ENCODE measurements at regions not wholly inside any gene's neighbourhood (a gene's known extent, or its start where the extent isn't known, plus 50 kb on each side); places are given as distances from the start of the nearest gene placed in this dataset.

GRCh38 chr15:81987628-81988027, 58.2 kb downstream of the MEX3B start:
- Mint-ChIP-seq H3K4me1 (no peaks in the 10 kb centered on the region), H3K9me3 (peaks cover 9 to 21% (median 13%) of the 10 kb centered on the region in 7 donors)
- no peak for ATAC-seq (ENCODE audit: low read depth in 2 of 2)

GRCh38 chr15:81983497-81983896, 62.3 kb downstream of the MEX3B start:
- H3K9me3 Mint-ChIP-seq = peaks cover 0 to 5% (median under 1%) of the 10 kb centered on the region in 7 donors
- ATAC-seq (ENCODE audit: low read depth in 2 of 2) = no peak
- peaks cover 0 to 10% of the 10 kb centered on the region in 2 donors for H3K36me3 Mint-ChIP-seq
- H3K4me1 Mint-ChIP-seq = no peaks in the 10 kb centered on the region
- no peak for DNase-seq
- no peak overlapping the region for H3K4me3 Mint-ChIP-seq
- H3K27ac Mint-ChIP-seq = no peak overlapping the region
- H3K27me3 Mint-ChIP-seq = peaks cover 14 to 23% (median 17%) of the 10 kb centered on the region in 3 donors

More at GRCh38 chr15:81987628-81988027, 58.2 kb downstream of the MEX3B start:
- Mint-ChIP-seq H3K27me3 (peaks cover 13 to 24% (median 14%) of the 10 kb centered on the region in 3 donors), H3K27ac (no peak overlapping the region), H3K36me3 (peaks cover 0 to 17% of the 10 kb centered on the region in 2 donors), H3K4me3 (no peak overlapping the region)
- no peak for DNase-seq

GRCh38 chr15:81982808-81983207, 63.0 kb downstream of the MEX3B start:
- Mint-ChIP-seq H3K36me3 (peaks cover 0 to 5% of the 10 kb centered on the region in 2 donors), H3K27ac (no peak overlapping the region), H3K9me3 (peaks cover 3 to 8% (median 7%) of the 10 kb centered on the region in 7 donors), H3K4me3 (no peak overlapping the region), H3K27me3 (peaks cover 8 to 17% (median 16%) of the 10 kb centered on the region in 3 donors), H3K4me1 (no peaks in the 10 kb centered on the region)
- DNase-seq (no peak), ATAC-seq (ENCODE audit: low read depth in 2 of 2) (no peak)

GRCh38 chr15:81981908-81982307, 63.9 kb downstream of the MEX3B start:
- Mint-ChIP-seq H3K36me3 (no peaks in the 10 kb centered on the region), H3K4me1 (no peaks in the 10 kb centered on the region), H3K9me3 (peaks cover 2 to 17% (median 13%) of the 10 kb centered on the region in 7 donors), H3K27me3 (peaks cover 5 to 11% (median 10%) of the 10 kb centered on the region in 3 donors), H3K4me3 (no peak overlapping the region), H3K27ac (no peak overlapping the region)
- ATAC-seq (ENCODE audit: low read depth in 2 of 2) = no peak
- DNase-seq = no peak

GRCh38 chr15:81977464-81977863, 68.4 kb downstream of the MEX3B start:
- H3K27ac Mint-ChIP-seq = no peak overlapping the region
- peaks cover 9 to 40% (median 27%) of the 10 kb centered on the region in 7 donors for H3K9me3 Mint-ChIP-seq
- ATAC-seq (ENCODE audit: low read depth in 2 of 2) (no peak), DNase-seq (no peak)
- H3K36me3 Mint-ChIP-seq = peaks cover 0 to 11% of the 10 kb centered on the region in 2 donors
- H3K4me3 Mint-ChIP-seq = no peak overlapping the region
- H3K27me3 Mint-ChIP-seq = peaks cover 0 to 11% (median 0%) of the 10 kb centered on the region in 3 donors
- H3K4me1 Mint-ChIP-seq = no peaks in the 10 kb centered on the region

- no peak for ATAC-seq (ENCODE audit: low read depth in 2 of 2)
- H3K4me3 Mint-ChIP-seq = no peak overlapping the region
- peaks cover 2 to 26% (median 13%) of the 10 kb centered on the region in 7 donors for H3K9me3 Mint-ChIP-seq
Observed at GRCh38 chr15:81968691-81969090, 77.1 kb downstream of the MEX3B start.

GRCh38 chr15:81966631-81967030, 79.2 kb downstream of the MEX3B start:
- no peak overlapping the region for H3K4me3 Mint-ChIP-seq
- H3K27ac Mint-ChIP-seq = no peak overlapping the region
- no peaks in the 10 kb centered on the region for H3K4me1 Mint-ChIP-seq
- DNase-seq (no peak), ATAC-seq (ENCODE audit: low read depth in 2 of 2) (no peak)
- H3K9me3 Mint-ChIP-seq = peaks cover 0 to 14% (median 4%) of the 10 kb centered on the region in 7 donors
- H3K27me3 Mint-ChIP-seq = peaks cover 0 to 10% (median 5%) of the 10 kb centered on the region in 3 donors
- no peaks in the 10 kb centered on the region for H3K36me3 Mint-ChIP-seq

More at GRCh38 chr15:81968691-81969090, 77.1 kb downstream of the MEX3B start:
- no peaks in the 10 kb centered on the region for H3K4me1 Mint-ChIP-seq
- peaks cover 0 to 6% (median 5%) of the 10 kb centered on the region in 3 donors for H3K27me3 Mint-ChIP-seq
- no peak overlapping the region for H3K27ac Mint-ChIP-seq
- no peak for DNase-seq
- H3K36me3 Mint-ChIP-seq = peaks cover 0 to 9% of the 10 kb centered on the region in 2 donors

- Mint-ChIP-seq H3K4me3 (no peak overlapping the region), H3K4me1 (no peaks in the 10 kb centered on the region), H3K27ac (no peak overlapping the region), H3K27me3 (peaks cover 0 to 7% (median 5%) of the 10 kb centered on the region in 3 donors), H3K36me3 (no peaks in the 10 kb centered on the region), H3K9me3 (peaks cover 0 to 12% (median 4%) of the 10 kb centered on the region in 7 donors)
- ATAC-seq (ENCODE audit: low read depth in 2 of 2) = no peak
- DNase-seq = no peak
Observed at GRCh38 chr15:81962482-81962881, 83.3 kb downstream of the MEX3B start.

- ATAC-seq (ENCODE audit: low read depth in 2 of 2) (no peak), DNase-seq (no peak)
- Mint-ChIP-seq H3K9me3 (peaks cover 0 to 7% (median 0%) of the 10 kb centered on the region in 7 donors), H3K27ac (no peak overlapping the region), H3K36me3 (no peaks in the 10 kb centered on the region), H3K27me3 (peaks cover 0 to 7% (median 0%) of the 10 kb centered on the region in 3 donors), H3K4me1 (no peaks in the 10 kb centered on the region), H3K4me3 (no peak overlapping the region)
Observed at GRCh38 chr15:81959196-81959595, 86.6 kb downstream of the MEX3B start.

- DNase-seq = no peak
- no peaks in the 10 kb centered on the region for H3K36me3 Mint-ChIP-seq
- no peak overlapping the region for H3K4me3 Mint-ChIP-seq
- ATAC-seq (ENCODE audit: low read depth in 2 of 2) = no peak
- H3K27ac Mint-ChIP-seq = no peak overlapping the region
- H3K27me3 Mint-ChIP-seq = peaks cover 0 to 7% (median 6%) of the 10 kb centered on the region in 3 donors
- H3K4me1 Mint-ChIP-seq = no peaks in the 10 kb centered on the region
- no peaks in the 10 kb centered on the region for H3K9me3 Mint-ChIP-seq
Observed at GRCh38 chr15:81957698-81958097, 88.1 kb downstream of the MEX3B start.

- ATAC-seq (ENCODE audit: low read depth in 2 of 2) = no peak
- no peaks in the 10 kb centered on the region for H3K36me3 Mint-ChIP-seq
Observed at GRCh38 chr15:81955382-81956062, 90.3 kb downstream of the MEX3B start.

GRCh38 chr15:81954158-81954783, 91.5 kb downstream of the MEX3B start:
- Mint-ChIP-seq H3K27ac (no peak overlapping the region), H3K4me3 (no peak overlapping the region), H3K9me3 (peaks cover 0 to 1% (median 0%) of the 10 kb centered on the region in 7 donors), H3K36me3 (no peaks in the 10 kb centered on the region), H3K27me3 (peaks cover 0 to 7% (median 7%) of the 10 kb centered on the region in 3 donors), H3K4me1 (no peaks in the 10 kb centered on the region)
- ATAC-seq (ENCODE audit: low read depth in 2 of 2) (no peak), DNase-seq (no peak)

More at GRCh38 chr15:81955382-81956062, 90.3 kb downstream of the MEX3B start:
- Mint-ChIP-seq H3K27me3 (peaks cover 0 to 7% (median 7%) of the 10 kb centered on the region in 3 donors), H3K4me3 (no peak overlapping the region), H3K27ac (no peak overlapping the region), H3K4me1 (no peaks in the 10 kb centered on the region), H3K9me3 (no peaks in the 10 kb centered on the region)
- no peak for DNase-seq

- Mint-ChIP-seq H3K9me3 (peaks cover 0 to 1% (median 0%) of the 10 kb centered on the region in 7 donors), H3K36me3 (no peaks in the 10 kb centered on the region), H3K27ac (no peak overlapping the region), H3K27me3 (peaks cover 0 to 7% (median 4%) of the 10 kb centered on the region in 3 donors), H3K4me3 (no peak overlapping the region), H3K4me1 (no peaks in the 10 kb centered on the region)
- DNase-seq (no peak), ATAC-seq (ENCODE audit: low read depth in 2 of 2) (no peak)
Observed at GRCh38 chr15:81950841-81951414, 94.9 kb downstream of the MEX3B start.

Measured in naive B cell (primary cell).